HL-60 (cell line): ENCODE measurements at regions not wholly inside any gene's neighbourhood (a gene's known extent, or its start where the extent isn't known, plus 50 kb on each side); places are given as distances from the start of the nearest gene placed in this dataset.

Source experiments
- CTCF ChIP-seq: IDR thresholded peaks from one replicate; pipeline ENCODE4 v1.5.1; 2011; ENCODE audit warnings: low read length, control low read depth, inconsistent platforms; ENCODE audit not compliant: insufficient read depth
- GABPA ChIP-seq: IDR thresholded peaks from 2 replicates; pipeline ENCODE4 v1.6.1; 2012; ENCODE audit warnings: low read depth
- POLR2AphosphoS5 ChIP-seq: IDR thresholded peaks from 2 replicates; pipeline ENCODE4 v1.6.1; 2012; ENCODE audit warnings: low read depth
- REST ChIP-seq: IDR thresholded peaks from 2 replicates; pipeline ENCODE4 v1.6.1; 2012; ENCODE audit warnings: low read depth; ENCODE audit not compliant: insufficient replicate concordance
- SPI1 ChIP-seq: IDR thresholded peaks from 2 replicates; pipeline ENCODE4 v1.6.1; 2012; ENCODE audit warnings: low read depth, mild to moderate bottlenecking, borderline replicate concordance

- TF ChIP-seq CTCF: no peak
- TF ChIP-seq POLR2AphosphoS5: no peak
- no peak for TF ChIP-seq REST
- no peak for TF ChIP-seq GABPA
- TF ChIP-seq SPI1: no peak
These were observed 54.4 kb upstream of the RPL38 start for GRCh38 chr17:74148901-74149596.
